ENCODE measurements at regions not wholly inside any gene's neighbourhood (a gene's known extent, or its start where the extent isn't known, plus 50 kb on each side); places are given as distances from the start of the nearest gene placed in this dataset.

- DNase-seq (ENCODE audit: low spot score in 2 of 2): no peak
- no peak for FAIRE-seq
Measured at GRCh38 chr1:239025997-239026694, 360.2 kb upstream of the CHRM3 start.

DNA sequence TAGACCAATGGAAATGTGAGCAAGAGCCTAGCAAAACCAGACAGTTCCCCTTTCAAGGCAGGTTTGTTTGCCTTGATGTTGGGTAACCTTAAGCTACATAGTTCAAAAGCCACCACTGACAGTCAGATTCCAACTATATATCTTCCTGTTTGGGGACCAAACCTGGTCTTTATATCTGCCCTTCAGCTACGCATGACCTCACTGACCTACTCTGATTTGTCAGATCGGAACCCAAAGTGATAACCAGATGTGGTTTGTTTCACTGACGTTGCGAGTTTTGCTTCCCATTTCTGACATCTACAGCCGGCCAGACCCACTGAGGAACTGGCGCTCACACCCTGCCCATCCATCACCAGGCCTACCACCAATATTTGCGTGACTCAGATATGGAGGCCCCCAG lies 361.1 kb upstream of the CHRM3 start:
- FAIRE-seq: no peak
- DNase-seq (ENCODE audit: low spot score in 2 of 2): no peak

- no peak for FAIRE-seq
Measured at GRCh38 chr1:239023732-239024360, 362.5 kb upstream of the CHRM3 start.

GRCh38 chr1:239016337-239016736 lies 370.0 kb upstream of the CHRM3 start:
- DNase-seq (ENCODE audit: low spot score in 2 of 2) (no peak), FAIRE-seq (no peak)

More at GRCh38 chr1:239023732-239024360, 362.5 kb upstream of the CHRM3 start:
- DNase-seq (ENCODE audit: low spot score in 2 of 2): no peak

DNA sequence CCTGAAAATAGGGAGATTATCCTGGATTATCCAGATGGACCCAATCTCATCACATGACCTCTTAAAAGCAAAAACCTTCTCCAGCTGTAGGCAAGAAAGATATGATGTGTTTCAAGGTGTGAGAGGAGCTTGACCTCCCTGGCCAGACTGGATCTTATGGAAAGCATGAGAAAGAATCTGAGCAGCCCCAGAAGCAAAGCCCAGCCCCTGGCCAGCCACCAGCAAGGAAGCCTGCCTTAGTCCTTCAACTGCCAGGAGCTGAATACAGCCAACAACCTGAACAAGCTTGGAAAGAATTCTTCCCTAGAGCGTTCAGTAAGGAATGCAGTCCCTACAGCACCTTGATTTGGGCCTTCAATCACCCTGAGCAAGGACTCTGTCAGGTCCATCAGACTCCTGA lies 375.0 kb upstream of the CHRM3 start:
- DNase-seq (ENCODE audit: low spot score in 2 of 2) (no peak), FAIRE-seq (no peak)

- DNase-seq (ENCODE audit: low spot score in 2 of 2) (no peak), FAIRE-seq (no peak)
Measured at GRCh38 chr1:239008568-239008967, 377.8 kb upstream of the CHRM3 start.

GRCh38 chr1:239006276-239006675 lies 380.1 kb upstream of the CHRM3 start:
- DNase-seq (ENCODE audit: low spot score in 2 of 2): no peak
- no peak for FAIRE-seq

DNA sequence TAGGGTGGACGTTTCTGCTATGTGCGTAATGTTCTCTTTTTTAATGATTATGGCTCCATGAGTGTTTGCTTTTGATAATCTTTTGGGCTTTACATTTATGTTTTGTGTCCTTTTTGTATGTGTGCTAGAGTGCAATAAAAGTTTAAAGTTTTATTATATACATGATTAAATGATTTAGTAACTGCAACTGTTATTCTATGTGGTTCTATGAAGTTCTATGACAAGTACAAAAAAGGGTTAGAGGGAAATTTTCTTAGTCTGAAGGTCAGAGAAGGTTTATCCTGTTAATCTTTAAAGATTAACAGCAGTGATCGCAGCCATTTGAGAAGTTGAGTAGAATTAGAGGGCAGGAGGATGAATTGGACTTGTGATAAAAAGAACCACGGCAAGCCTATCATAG lies 386.4 kb upstream of the CHRM3 start:
- DNase-seq (ENCODE audit: low spot score in 2 of 2) (no peak), FAIRE-seq (no peak)

GRCh38 chr1:238998577-238998976 lies 387.8 kb upstream of the CHRM3 start:
- FAIRE-seq (no peak), DNase-seq (ENCODE audit: low spot score in 2 of 2) (no peak)

- no peak for FAIRE-seq
- DNase-seq (ENCODE audit: low spot score in 2 of 2): peak in 1 of 2 donors; percentile 22
Measured at GRCh38 chr1:238991765-238992495, 394.4 kb upstream of the CHRM3 start.

GRCh38 chr1:238985312-238985711 lies 401.1 kb upstream of the CHRM3 start:
- no peak for DNase-seq (ENCODE audit: low spot score in 2 of 2)
- FAIRE-seq: no peak

GRCh38 chr1:238982736-238983135 lies 403.6 kb upstream of the CHRM3 start:
- FAIRE-seq (no peak), DNase-seq (ENCODE audit: low spot score in 2 of 2) (no peak)

DNA sequence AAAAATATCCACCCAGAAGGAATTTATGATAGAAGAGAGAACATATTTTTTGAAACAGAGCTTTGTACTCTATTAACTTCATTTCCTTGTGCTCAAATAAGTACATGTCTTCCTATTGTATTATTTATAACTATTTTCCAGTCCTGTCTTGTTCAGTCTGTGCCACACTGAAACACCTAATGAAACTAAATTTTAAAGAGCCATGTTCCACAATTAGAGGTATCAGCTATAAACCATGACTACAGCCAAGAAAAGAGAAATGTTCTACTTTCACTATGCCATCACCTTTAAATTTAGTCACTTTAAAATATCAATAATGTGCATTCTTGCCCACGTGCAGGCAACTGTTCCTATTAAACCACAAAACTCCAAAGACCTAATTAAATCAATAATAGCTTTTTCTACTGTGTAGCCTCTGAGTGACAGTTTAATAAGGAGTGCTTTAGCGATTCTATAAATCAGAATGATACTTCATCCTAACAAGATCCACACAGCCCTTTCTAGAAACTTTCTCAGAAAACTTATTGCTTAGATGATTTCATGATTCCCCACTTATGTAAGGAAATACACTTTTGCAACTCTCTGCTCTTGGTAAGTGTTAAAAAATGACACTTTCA lies 404.9 kb upstream of the CHRM3 start:
- no peak for FAIRE-seq
- no peak for DNase-seq (ENCODE audit: low spot score in 2 of 2)

DNA sequence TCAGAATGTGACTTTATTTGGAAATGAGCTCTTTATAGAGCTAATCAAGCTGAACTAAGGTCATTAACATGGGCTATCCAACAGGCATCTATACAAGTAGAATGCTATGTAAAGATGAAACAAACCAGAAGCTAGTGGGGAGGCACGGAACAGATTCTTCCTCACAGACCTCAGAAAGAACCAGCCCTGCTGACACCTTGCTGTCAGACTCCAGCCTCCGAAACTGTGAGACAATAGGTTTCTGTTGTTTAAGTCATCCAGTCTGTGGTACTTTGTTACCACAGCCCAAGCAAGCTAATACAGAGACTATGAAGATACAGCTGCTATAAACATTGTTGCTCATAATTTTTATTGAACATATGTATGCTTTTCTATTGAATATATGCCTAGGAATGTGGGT lies 406.3 kb upstream of the CHRM3 start:
- DNase-seq (ENCODE audit: low spot score in 2 of 2): no peak
- FAIRE-seq: no peak

GRCh38 chr1:238964631-238965030 lies 421.7 kb upstream of the CHRM3 start:
- DNase-seq (ENCODE audit: low spot score in 2 of 2) (no peak), FAIRE-seq (no peak)

DNA sequence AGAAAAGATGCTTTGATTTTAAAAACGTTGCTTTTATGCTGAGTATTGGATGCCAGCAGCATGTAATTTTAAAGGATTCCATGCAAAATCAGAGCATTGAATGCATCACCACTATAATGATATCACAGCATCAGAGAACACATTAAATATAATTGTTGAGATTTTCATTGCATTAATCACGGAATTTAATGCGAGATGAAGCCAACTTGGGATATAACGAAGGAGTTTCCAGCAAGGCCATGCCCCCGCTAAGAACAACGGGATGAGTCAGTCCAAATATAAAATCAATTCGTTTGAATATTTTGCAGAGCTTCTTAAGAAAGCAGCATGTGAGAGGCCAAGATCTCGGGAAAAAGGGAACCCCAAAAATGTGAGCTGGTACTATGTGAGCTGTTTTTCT lies 423.4 kb upstream of the CHRM3 start:
- FAIRE-seq (no peak), DNase-seq (ENCODE audit: low spot score in 2 of 2) (no peak)

DNA sequence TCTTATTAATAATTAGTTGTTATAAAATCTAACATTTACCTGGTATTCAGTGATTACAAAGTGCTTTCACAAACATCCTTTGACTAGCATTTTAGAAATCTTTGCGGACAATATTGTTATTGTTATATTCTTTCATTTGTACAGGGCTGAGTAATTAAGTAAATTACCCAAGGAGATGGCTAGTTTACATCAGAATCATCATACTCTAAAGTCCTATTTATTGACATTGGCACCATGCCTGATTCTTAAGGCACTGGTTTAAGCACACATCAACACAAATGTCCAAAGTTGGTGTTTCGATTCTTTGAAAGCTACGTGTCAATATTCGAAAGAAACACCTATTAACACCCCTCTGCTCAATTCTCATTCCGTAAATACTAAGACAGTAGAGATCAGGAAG lies 424.6 kb upstream of the CHRM3 start:
- no peak for FAIRE-seq
- no peak for DNase-seq (ENCODE audit: low spot score in 2 of 2)

DNA sequence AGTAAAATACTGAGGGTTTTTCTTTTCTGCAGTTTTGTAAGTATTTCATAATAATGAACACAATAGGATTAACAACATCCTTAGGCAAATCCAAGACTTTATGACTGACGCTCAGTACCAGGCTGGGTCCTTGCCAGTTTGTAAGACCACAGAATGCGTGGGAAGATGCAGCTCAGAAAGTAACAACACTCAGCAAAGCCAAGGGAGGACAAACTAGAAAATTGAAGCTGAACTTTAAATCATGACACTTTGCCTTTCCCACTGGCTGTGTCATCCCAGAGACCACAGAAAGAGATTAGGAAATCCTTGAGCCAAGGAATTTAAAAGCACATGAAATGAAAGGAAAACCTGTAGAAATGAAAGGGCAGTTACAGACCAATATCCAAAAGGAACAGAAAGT lies 426.3 kb upstream of the CHRM3 start:
- FAIRE-seq: no peak
- no peak for DNase-seq (ENCODE audit: low spot score in 2 of 2)

- no peak for FAIRE-seq
- DNase-seq (ENCODE audit: low spot score in 2 of 2): no peak
Measured at GRCh38 chr1:238955934-238956333, 430.4 kb upstream of the CHRM3 start.

DNA sequence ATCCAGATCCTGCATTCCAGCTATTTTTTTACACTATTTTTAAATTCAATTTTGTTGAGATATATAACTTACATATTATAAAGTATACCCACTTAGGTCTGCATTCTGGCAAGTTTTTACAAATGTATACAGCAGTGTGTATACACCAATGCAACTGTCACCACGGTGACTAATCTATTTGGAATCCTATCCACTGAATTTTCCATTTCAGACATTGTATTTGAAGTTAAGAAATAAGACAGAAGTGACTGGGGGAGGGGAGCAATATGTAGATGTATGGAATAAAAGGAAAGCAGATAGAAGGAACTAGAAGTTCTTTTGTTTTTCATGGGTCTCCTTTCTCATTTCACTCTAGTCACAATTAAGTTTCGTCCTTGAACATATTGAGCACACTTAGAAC lies 431.5 kb upstream of the CHRM3 start:
- DNase-seq (ENCODE audit: low spot score in 2 of 2): no peak

DNA sequence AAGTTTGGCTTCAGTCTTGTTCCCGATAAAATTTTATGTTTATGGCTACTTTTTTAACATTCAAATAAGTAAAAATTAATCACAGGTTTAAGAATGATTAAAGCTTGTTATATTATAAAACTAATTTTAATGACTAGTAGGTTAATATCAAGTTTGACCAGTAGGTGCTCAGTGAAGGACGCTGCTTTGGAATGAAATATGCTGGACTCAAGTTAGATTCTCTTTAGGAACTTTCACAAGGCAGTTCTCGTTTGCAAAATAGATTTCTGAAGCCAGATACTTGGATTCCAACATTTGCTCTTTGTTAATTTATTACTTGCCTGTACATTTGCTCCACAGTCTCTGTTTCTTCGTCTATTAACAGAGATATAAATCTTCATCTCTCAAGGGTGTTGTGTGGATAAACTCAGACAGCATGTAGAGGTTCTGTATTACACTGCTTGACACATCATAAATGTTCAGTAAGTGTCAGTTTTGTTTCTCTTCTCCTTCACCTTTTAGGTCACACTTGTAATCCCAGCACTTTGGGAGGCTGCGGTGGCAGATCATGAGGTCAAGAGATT lies 432.8 kb upstream of the CHRM3 start:
- DNase-seq (ENCODE audit: low spot score in 2 of 2) (no peak), FAIRE-seq (no peak)

More for the DNA sequence above, 431.5 kb upstream of the CHRM3 start:
- FAIRE-seq: no peak

All from frontal cortex (tissue), 3 donors.